SJSA1 (cell line): ENCODE measurements at regions not wholly inside any gene's neighbourhood (a gene's known extent, or its start where the extent isn't known, plus 50 kb on each side); places are given as distances from the start of the nearest gene placed in this dataset.

Experiments
- DNase-seq, 2 experiments: peaks; one replicate each; pipeline ENCODE4 v3.0.0-alpha.2; 2015 to 2020; ENCODE audit warnings: low spot score in 2 of 2, low read depth in 1 of 2
- H3K27ac ChIP-seq: fragments of 250-450 bp; sonication (Bioruptor Pico); 2 replicates; pipeline ENCODE4 v1.5.1; 2020; ENCODE audit warnings: mild to moderate bottlenecking, moderate library complexity
- H3K27me3 ChIP-seq: fragments of 250-450 bp; sonication (Bioruptor Pico); replicated peaks from 2 replicates; pipeline ENCODE4 v1.5.1; 2020; ENCODE audit warnings: mild to moderate bottlenecking, moderate library complexity
- H3K36me3 ChIP-seq: fragments of 250-450 bp; sonication (Bioruptor Pico); 2 replicates; pipeline ENCODE4 v1.5.1; 2020; ENCODE audit warnings: mild to moderate bottlenecking
- H3K4me1 ChIP-seq: fragments of 250-450 bp; sonication (Bioruptor Pico); replicated peaks from 2 replicates; pipeline ENCODE4 v1.6.1; 2021; ENCODE audit warnings: mild to moderate bottlenecking
- H3K4me3 ChIP-seq: fragments of 250-450 bp; sonication (Bioruptor Pico); 2 replicates; pipeline ENCODE4 v1.5.1; 2020; ENCODE audit warnings: mild to moderate bottlenecking
- H3K9me3 ChIP-seq: fragments of 250-450 bp; sonication (Bioruptor Pico); replicated peaks from 2 replicates; pipeline ENCODE4 v1.5.1; 2020; ENCODE audit warnings: mild to moderate bottlenecking

DNA sequence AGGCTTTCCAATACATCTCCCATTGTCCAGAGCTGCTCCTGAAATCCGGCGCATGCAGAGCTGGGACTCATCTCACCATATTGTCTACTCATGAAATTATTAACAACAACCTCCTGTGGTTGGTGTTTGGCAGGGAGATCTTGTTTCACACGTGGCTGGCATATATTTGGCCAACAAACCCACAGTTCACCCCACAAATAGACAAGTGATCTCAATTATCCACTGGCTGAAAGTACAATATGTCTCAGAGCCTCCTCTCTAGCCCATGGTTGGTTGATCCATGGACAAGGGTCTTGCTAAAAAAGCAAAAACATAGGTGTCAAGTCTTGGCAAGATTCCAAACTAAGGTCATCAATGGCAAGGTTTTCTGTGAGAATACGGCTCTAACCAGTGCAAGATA lies 386.9 kb downstream of the ETS1 start:
- H3K4me1 ChIP-seq: no peaks in the 10 kb centered on the region
- no peak overlapping the region for H3K4me3 ChIP-seq
- no peaks in the 10 kb centered on the region for H3K27me3 ChIP-seq
- no peak overlapping the region for H3K27ac ChIP-seq
- no peak for DNase-seq
- H3K36me3 ChIP-seq: no peaks in the 10 kb centered on the region
- no peaks in the 10 kb centered on the region for H3K9me3 ChIP-seq

- DNase-seq: no peak
- Histone ChIP-seq H3K4me3 (no peak overlapping the region), H3K4me1 (no peaks in the 10 kb centered on the region), H3K9me3 (no peaks in the 10 kb centered on the region), H3K36me3 (no peaks in the 10 kb centered on the region), H3K27me3 (no peaks in the 10 kb centered on the region), H3K27ac (no peak overlapping the region)
Observed at GRCh38 chr11:128198216-128198772, 389.1 kb downstream of the ETS1 start.

GRCh38 chr11:128196235-128196634 lies 391.1 kb downstream of the ETS1 start:
- H3K27me3 ChIP-seq: no peaks in the 10 kb centered on the region
- DNase-seq: no peak
- H3K4me1 ChIP-seq: no peaks in the 10 kb centered on the region
- H3K27ac ChIP-seq: no peak overlapping the region
- no peaks in the 10 kb centered on the region for H3K36me3 ChIP-seq
- no peaks in the 10 kb centered on the region for H3K9me3 ChIP-seq
- H3K4me3 ChIP-seq: no peak overlapping the region

DNA sequence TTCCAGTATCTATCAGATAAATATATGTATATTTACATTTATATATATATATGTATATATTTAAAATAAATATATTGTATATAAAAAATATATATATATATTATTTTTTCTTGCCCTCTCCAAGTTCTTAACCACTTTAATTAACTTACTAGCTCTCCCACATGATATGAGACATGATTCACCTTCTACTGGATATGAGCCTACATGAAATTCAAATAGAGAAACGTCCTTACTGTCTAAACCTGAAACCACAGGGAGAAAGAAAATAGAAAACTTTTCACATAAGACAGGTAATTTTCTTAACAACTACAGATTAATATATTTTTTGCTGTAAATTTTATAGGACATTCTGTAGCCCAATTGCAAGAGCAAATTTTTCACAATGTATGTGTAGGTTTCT lies 391.6 kb downstream of the ETS1 start:
- H3K27me3 ChIP-seq: no peaks in the 10 kb centered on the region

GRCh38 chr11:128195057-128195751 lies 392.2 kb downstream of the ETS1 start:
- no peaks in the 10 kb centered on the region for H3K27me3 ChIP-seq
- DNase-seq: no peak
- no peaks in the 10 kb centered on the region for H3K4me1 ChIP-seq
- no peak overlapping the region for H3K27ac ChIP-seq
- H3K36me3 ChIP-seq: no peaks in the 10 kb centered on the region
- no peaks in the 10 kb centered on the region for H3K9me3 ChIP-seq
- H3K4me3 ChIP-seq: no peak overlapping the region

More for the DNA sequence above, 391.6 kb downstream of the ETS1 start:
- no peaks in the 10 kb centered on the region for H3K4me1 ChIP-seq
- H3K27ac ChIP-seq: no peak overlapping the region
- H3K36me3 ChIP-seq: no peaks in the 10 kb centered on the region
- no peak overlapping the region for H3K4me3 ChIP-seq
- DNase-seq: no peak
- no peaks in the 10 kb centered on the region for H3K9me3 ChIP-seq

DNA sequence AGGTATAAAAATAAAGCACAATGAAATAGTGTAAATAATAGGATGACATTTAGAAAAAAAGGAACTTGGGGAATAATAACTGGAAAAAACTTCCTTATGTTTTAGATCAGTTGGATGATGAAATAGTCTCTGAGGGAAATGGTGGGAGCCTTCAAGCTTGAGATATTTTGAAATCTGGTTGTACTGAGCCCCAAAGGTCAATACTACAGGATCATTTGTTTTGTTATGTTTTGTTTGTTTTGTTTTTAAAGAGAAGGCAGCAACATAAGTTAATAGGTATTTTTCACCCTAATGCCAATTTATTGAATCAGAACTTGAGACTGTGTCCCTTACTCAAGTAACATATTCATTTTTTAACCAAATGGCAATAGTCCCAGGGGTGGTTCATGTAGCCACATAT lies 393.1 kb downstream of the ETS1 start:
- no peak overlapping the region for H3K27ac ChIP-seq
- H3K27me3 ChIP-seq: no peaks in the 10 kb centered on the region
- no peaks in the 10 kb centered on the region for H3K4me1 ChIP-seq
- no peaks in the 10 kb centered on the region for H3K36me3 ChIP-seq
- no peak overlapping the region for H3K4me3 ChIP-seq
- DNase-seq: no peak
- no peaks in the 10 kb centered on the region for H3K9me3 ChIP-seq

DNA sequence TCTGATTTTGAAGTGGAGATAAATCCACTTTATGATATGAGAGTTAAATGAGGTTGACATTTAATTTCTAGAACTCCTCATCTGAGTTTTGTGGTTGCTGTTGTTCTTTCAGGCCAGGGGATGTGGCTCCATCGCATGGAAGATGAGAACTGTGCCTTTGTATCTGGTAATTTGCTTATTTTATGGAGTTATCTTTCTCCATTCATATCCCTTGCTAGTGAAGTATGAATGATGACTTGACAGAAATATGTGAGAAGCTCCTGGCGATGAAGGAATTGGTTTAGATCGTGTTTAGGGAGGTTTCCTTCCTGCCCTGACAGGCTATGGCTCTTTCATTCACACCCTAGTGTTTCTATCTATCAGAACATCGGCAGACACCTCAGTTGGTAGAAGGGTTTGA lies 393.7 kb downstream of the ETS1 start:
- Histone ChIP-seq H3K27ac (no peak overlapping the region), H3K36me3 (no peaks in the 10 kb centered on the region), H3K27me3 (no peaks in the 10 kb centered on the region), H3K4me3 (no peak overlapping the region), H3K4me1 (no peaks in the 10 kb centered on the region), H3K9me3 (no peaks in the 10 kb centered on the region)
- DNase-seq: no peak

GRCh38 chr11:128190312-128190711 lies 397.0 kb downstream of the ETS1 start:
- Histone ChIP-seq H3K9me3 (no peaks in the 10 kb centered on the region), H3K36me3 (no peaks in the 10 kb centered on the region), H3K4me3 (no peak overlapping the region), H3K4me1 (no peaks in the 10 kb centered on the region), H3K27me3 (no peaks in the 10 kb centered on the region), H3K27ac (no peak overlapping the region)
- DNase-seq: no peak

DNA sequence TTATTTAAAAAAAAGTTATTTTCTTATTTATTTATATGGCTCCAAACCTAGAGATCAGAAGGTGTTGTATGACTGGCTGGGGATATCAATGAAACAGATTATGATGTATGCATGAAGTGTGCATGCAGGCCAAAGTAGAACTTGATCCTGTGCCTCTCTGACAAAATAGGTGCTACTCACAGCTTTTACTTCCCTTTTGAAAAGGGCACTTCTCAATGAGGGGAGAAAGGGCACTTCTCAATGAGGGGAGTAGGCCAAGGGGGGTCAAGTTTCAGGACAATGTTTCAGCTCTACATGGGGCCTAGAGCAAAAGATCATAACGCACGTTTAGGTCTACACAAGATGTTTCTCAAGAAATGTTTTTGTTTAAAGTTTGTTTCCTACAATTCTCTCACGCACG lies 397.5 kb downstream of the ETS1 start:
- no peak for DNase-seq
- Histone ChIP-seq H3K27ac (no peak overlapping the region), H3K36me3 (no peaks in the 10 kb centered on the region), H3K4me1 (no peaks in the 10 kb centered on the region), H3K4me3 (no peak overlapping the region), H3K27me3 (no peaks in the 10 kb centered on the region), H3K9me3 (no peaks in the 10 kb centered on the region)

DNA sequence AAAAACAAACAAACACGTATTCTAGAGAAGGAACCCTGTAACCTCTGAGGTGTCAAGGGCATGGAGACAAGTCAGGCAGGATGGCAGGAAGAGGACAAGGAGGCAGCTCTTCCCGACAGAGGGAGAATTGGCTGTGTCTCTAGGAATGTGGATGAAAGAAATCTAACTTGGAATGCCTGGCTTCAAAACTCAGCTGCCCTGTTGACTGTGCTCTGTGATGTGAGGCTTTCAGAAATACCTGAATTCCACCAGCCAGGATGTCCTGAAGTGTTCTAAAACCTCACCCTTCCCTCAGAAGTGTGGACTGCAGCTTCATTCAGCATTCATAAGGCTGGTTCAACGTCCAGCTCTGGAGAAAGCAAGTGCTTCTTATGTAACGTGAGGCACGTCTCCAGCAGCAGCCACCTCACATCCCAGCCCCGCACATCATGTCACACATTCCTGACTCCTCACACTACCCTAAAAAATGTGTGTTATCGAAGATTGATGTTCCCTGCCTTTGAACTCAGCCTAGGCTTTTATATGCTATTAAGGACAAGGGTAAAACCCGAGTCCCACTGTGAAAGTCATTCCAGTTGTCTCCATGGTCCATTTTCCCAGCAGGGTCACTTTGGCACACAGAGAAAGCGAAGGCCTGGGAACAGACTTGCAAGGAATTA lies 398.9 kb downstream of the ETS1 start:
- no peak overlapping the region for H3K27ac ChIP-seq
- DNase-seq: no peak
- H3K36me3 ChIP-seq: no peaks in the 10 kb centered on the region

DNA sequence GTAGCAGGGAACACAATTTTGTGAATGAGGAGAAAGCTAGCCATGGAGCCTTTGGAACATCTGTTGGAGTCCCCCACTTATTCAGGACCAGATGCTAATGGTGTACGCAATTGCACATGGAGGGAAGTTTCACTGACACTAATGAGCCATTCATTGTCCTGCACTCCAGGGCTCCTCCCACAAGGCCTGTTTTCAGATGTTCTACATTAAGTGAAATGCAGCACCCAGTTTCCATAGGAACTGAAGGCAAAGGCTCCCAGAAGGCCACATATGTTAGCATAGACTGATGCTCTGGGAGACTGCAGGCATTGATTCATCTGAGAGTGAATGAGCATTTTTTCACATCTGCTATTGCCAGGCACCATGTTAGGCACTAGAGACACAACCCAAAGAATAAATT lies 399.5 kb downstream of the ETS1 start:
- Histone ChIP-seq H3K4me1 (no peaks in the 10 kb centered on the region), H3K36me3 (no peaks in the 10 kb centered on the region), H3K27ac (no peak overlapping the region), H3K27me3 (no peaks in the 10 kb centered on the region), H3K9me3 (no peaks in the 10 kb centered on the region), H3K4me3 (no peak overlapping the region)
- no peak for DNase-seq

More for the DNA sequence above, 398.9 kb downstream of the ETS1 start:
- Histone ChIP-seq H3K4me3 (no peak overlapping the region), H3K27me3 (no peaks in the 10 kb centered on the region), H3K4me1 (no peaks in the 10 kb centered on the region), H3K9me3 (no peaks in the 10 kb centered on the region)

DNA sequence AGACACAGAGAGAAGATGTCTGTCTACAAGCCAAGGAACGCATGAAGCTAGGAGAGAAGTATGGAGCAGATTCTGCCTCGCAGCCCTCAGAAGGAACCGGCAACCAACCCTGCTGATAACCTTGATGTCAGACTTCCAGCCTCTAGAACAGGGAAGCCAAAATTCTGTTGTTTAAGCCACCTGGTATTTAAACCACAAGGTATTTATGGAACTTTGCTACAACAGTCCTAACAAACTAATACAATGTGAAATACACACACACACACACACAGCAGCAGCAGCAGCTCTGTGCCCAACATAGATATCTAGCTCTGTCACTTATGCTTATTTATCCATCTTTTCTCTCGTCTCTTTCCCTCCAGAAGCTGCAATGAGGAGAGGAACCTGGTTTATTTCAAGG lies 400.0 kb downstream of the ETS1 start:
- DNase-seq: no peak
- no peaks in the 10 kb centered on the region for H3K9me3 ChIP-seq
- no peaks in the 10 kb centered on the region for H3K27me3 ChIP-seq
- no peak overlapping the region for H3K27ac ChIP-seq
- no peaks in the 10 kb centered on the region for H3K4me1 ChIP-seq
- H3K36me3 ChIP-seq: no peaks in the 10 kb centered on the region
- H3K4me3 ChIP-seq: no peak overlapping the region

DNA sequence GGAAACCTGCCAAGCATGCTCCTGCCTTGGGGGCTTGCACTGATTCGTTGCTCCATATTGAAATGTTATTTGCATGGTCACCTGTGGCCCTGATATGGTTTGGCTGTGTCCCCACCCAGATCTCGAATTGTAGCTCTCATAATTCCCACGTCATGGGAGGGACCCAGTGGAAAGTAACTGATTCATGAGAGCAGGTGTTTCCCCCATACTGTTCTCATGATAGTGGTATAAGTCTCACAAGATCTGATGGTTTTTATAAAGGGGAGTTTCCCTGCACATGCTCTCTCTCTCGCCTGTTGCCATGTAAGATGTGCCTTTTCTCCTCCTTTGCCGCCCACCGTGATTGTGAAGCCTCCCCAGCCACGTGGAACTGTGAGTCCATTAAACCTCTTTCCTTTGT lies 402.4 kb downstream of the ETS1 start:
- no peaks in the 10 kb centered on the region for H3K36me3 ChIP-seq
- DNase-seq: no peak
- no peak overlapping the region for H3K4me3 ChIP-seq

GRCh38 chr11:128182844-128183243 lies 404.5 kb downstream of the ETS1 start:
- Histone ChIP-seq H3K27ac (no peak overlapping the region), H3K27me3 (no peaks in the 10 kb centered on the region), H3K4me1 (peaks cover 15% of the 10 kb centered on the region), H3K9me3 (no peaks in the 10 kb centered on the region), H3K36me3 (no peaks in the 10 kb centered on the region), H3K4me3 (no peak overlapping the region)
- DNase-seq: no peak

More for the DNA sequence above, 402.4 kb downstream of the ETS1 start:
- H3K9me3 ChIP-seq: no peaks in the 10 kb centered on the region
- peaks cover 14% of the 10 kb centered on the region for H3K4me1 ChIP-seq
- no peak overlapping the region for H3K27ac ChIP-seq
- no peaks in the 10 kb centered on the region for H3K27me3 ChIP-seq
